ENCODE measurements at regions not wholly inside any gene's neighbourhood (a gene's known extent, or its start where the extent isn't known, plus 50 kb on each side); places are given as distances from the start of the nearest gene placed in this dataset.
"Not testable (repeated sequence)": the region's sequence is repeated elsewhere in the genome, so short reads cannot be mapped to it uniquely, and the experiment has no call there.

- DNase-seq (ENCODE audit: low read depth), result no peak
These were observed 81.7 kb upstream of the SEC11C start for GRCh38 chr18:59057969-59058368.

DNA sequence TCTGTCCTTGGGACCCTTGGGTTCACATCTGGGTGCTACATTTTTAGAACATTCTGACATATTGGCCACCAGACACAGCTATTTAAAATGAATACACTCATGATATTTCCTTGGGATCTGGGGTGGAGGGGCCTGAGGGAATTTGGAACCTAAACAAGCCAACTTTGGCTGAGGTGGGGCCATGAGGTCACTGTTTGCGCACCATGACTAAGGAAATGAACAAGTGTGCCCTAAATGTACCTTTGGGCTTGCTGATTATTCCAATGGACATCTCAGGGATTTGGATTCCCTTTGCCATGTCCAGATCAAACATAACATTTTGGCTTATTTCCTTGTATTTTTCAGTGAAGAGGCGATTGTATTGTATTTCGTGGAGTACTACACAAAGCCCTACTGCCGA is 80.5 kb upstream of the SEC11C start:
- DNase-seq (ENCODE audit: low read depth), result no peak

GRCh38 chr18:59060551-59060950 is 79.1 kb upstream of the SEC11C start:
- DNase-seq (ENCODE audit: low read depth), result no peak

DNA sequence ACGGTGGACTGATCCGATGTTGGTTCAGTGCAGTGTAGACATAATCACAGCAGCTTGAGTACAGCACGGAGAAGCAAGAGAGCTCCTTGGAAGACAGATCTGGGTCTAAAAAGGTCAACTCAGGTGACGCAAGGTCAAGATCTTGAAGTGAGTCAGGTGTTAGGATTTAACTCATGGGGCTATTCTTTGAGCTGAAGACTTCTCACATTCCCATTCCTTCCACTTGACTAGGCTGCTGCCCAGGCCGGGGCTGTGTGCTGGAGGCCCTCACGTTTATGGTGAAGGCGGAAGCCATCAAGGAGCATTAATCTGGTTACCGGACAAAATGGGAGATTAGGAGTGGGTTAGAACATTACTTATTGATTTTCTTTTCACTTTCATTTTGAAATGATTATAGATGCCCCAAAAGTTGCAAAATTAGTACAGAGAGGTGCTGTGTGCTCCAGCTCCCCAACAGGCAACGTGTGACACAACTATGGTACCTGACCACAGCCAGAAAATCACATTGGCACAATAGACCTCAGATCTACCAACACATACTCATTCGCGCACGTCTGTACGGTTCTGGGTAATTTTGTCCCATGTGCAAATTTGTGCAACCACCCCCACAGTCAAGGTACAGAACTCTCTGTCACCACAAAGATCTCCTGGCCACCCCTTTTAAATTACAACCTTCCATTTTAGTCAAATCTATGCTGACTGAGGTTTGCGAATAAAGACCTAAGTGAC is 77.6 kb upstream of the SEC11C start:
- DNase-seq (ENCODE audit: low read depth), result no peak

DNA sequence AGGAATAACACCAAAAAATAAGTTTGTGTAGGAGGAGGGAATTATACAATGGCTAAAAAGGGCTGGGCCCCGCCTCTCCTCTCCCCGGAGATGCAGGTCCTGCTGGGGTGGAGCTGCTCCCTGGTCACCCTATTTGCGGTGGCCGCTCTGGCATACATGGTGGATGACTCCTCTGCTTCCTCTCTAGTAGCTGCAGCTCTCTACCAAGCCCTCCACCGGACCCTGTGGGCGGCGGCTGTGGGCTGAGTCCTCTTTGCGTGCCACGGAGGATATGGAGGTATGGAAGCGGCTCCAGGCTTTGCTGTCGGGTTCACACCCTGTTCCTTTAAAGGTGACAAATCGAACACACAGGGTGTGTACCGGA is 77.1 kb upstream of the SEC11C start:
- no peak for DNase-seq (ENCODE audit: low read depth)

- DNase-seq (ENCODE audit: low read depth), result no peak
These were observed 76.3 kb upstream of the SEC11C start for GRCh38 chr18:59063300-59063906.

- no peak for DNase-seq (ENCODE audit: low read depth)
These were observed 75.8 kb upstream of the SEC11C start for GRCh38 chr18:59063912-59064311.

- DNase-seq (ENCODE audit: low read depth), result no peak
These were observed 74.0 kb upstream of the SEC11C start for GRCh38 chr18:59065684-59066083.

DNA sequence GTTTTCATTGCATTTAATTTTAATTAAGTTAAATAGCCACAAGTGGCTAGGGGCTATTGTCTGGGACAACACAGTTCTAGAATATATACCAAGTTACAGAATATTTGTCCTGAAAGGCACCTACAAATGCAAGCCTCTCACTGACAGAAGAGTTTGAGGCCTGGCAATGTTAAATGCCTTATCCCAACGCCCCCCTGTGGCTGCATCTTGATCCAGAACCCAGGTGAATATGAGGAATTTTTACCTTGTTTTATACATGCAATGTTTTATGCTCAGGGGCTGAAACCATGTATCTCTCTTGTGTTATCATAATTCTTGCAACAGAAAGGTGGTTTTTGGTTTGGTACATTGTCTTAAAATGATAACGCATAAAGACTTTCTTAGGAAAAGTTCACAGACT is 71.8 kb upstream of the SEC11C start:
- DNase-seq (ENCODE audit: low read depth), result no peak

GRCh38 chr18:59068276-59069071 is 71.2 kb upstream of the SEC11C start:
- DNase-seq (ENCODE audit: low read depth), result no peak

GRCh38 chr18:59070181-59070912 is 69.3 kb upstream of the SEC11C start:
- peak; percentile 46 for DNase-seq (ENCODE audit: low read depth)

DNA sequence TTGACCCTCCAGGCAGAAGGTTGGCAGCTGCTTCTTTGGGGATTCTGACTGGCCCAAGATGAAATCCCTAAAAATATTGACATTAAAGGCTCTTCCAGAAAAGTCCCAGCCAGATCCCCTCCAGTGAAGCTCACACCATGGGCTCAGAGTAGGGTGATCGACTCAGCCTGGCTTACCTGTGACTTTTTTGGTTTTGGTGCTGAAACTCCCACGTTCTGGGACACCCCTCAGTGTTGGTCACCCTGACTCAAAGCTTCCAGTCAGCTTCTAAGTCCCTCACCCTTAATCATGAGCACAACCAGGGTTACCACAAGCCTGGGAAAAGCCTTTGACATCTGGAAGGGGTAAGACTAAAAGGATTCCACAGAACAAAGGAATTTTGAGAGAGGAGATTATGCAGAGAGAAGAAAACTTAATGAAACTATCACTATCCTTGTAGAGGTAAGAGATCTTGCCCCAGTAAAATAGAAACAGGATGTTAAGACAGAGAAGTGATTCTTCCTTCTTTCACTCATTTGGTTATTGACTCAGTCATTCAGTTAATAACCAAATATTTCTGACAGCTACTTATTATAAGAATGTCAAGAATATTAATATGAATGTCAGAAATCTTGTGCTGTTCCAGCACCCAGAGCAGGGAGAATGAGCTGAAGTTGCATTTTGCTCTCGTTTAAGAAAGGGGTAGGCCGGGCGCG is 66.8 kb upstream of the SEC11C start:
- no peak for DNase-seq (ENCODE audit: low read depth)

GRCh38 chr18:59075923-59076322 is 63.8 kb upstream of the SEC11C start:
- no peak for DNase-seq (ENCODE audit: low read depth)

DNA sequence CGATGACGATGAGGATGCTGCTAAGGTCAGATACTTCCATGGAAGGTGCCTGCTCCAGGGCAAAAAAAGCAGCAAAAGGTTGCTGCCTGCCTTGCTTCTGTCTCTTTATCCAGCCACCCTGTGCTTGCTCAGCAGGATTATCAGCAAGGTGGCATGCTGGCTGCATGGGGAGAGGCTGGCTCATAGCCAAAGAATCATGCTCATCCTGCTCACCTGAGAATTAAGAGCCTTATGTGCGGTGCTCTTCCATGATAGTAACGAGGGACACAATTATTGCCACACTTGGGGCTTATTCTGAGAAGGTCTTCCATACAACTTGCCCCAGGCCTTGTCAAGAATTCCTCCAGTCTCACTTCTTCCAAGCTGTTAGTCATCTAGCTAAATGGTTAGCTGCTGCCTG is 60.4 kb upstream of the SEC11C start:
- DNase-seq (ENCODE audit: low read depth), result no peak

DNA sequence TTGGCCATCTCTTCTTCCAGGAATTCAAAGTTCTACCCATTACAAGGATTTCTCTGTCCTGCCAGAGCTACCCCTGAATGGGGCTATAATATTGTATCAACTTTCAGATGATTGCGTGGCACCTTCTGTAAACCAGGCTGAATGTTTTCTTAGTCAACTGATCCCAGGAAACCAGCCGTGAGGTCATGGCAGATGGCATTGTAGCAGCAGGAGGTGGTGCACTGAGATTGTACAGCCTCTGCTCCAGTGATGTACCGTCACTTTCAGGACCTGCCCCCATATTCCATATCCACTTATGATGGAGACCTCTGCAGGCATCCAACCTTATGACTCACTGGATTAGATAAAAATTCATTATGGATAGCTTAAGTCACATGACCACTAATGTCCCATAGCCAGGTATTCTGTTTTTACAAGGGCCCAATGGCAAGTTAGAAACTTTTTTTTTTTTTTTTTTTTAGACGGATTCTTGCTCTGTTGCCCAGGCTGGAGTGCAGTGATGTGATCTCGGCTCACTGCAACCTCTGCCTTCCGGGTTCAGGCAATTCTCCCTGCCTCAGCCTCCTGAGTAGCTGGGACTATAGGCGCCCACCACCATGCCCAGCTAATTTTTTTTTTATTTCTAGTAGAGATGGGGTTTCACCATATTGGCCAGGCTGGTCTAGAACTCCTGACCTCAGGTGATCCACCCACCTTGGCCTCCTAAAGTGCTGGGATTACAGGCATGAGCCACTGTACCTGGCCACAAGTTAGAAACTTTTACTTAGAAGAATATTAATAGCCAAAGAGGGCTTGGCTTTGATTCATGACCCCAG is 59.8 kb upstream of the SEC11C start:
- DNase-seq (ENCODE audit: low read depth), result not testable (repeated sequence)

GRCh38 chr18:59083136-59083818 is 56.4 kb upstream of the SEC11C start:
- no peak for DNase-seq (ENCODE audit: low read depth)

GRCh38 chr18:59085126-59085794 is 54.4 kb upstream of the SEC11C start:
- DNase-seq (ENCODE audit: low read depth), result no peak

GRCh38 chr18:59085797-59086196 is 53.9 kb upstream of the SEC11C start:
- DNase-seq (ENCODE audit: low read depth), result no peak

DNA sequence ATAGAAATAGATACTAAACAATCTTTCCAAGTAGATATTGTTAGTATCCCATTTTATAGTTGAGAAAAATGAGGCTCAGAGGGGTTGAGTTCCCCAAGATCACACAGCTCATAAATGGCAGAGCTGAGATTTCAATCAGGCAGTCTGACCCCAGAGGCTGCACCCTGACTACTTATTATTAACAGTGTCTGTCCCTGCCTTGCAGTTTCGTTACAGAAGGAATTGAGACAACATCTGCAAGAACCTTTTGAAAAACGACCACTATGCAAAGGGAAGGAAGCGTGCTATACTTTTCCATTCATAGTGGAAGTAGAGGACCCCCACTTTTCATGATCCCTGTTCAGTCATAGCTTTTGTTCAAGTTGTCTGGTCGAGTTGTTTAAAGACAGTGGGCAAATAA is 53.2 kb upstream of the SEC11C start:
- no peak for DNase-seq (ENCODE audit: low read depth)

GRCh38 chr18:59087391-59087790 is 52.3 kb upstream of the SEC11C start:
- DNase-seq (ENCODE audit: low read depth), result no peak
